ENCODE measurements at regions not wholly inside any gene's neighbourhood (a gene's known extent, or its start where the extent isn't known, plus 50 kb on each side); places are given as distances from the start of the nearest gene placed in this dataset.

GRCh38 chr2:217414429-217414828, 554.6 kb upstream of the TNP1 start:
- Histone ChIP-seq H3K9ac (ENCODE audit: control insufficient read depth, extremely low read depth, insufficient read depth, low read length) (no peak overlapping the region), H4K20me1 (ENCODE audit: control insufficient read depth, extremely low read depth, insufficient read depth, low read length) (no peaks in the 10 kb centered on the region), H3K4me2 (ENCODE audit: control insufficient read depth, extremely low read depth, insufficient read depth, low read depth, low read length) (no peak overlapping the region), H2AFZ (ENCODE audit: control insufficient read depth, low read length) (no peak overlapping the region), H3K36me3 (ENCODE audit: control insufficient read depth in 2 of 2, extremely low read depth in 1 of 2, insufficient read depth in 2 of 2, low read length in 2 of 2) (no peaks in the 10 kb centered on the region), H3K9me1 (ENCODE audit: control insufficient read depth, extremely low read depth, insufficient read depth, low read length) (no peaks in the 10 kb centered on the region), H3K27me3 (ENCODE audit: control insufficient read depth, extremely low read depth, insufficient read depth, low read length) (no peaks in the 10 kb centered on the region), H3K79me2 (ENCODE audit: control insufficient read depth, insufficient read depth, low read length) (no peaks in the 10 kb centered on the region), H3K9me3 (ENCODE audit: control insufficient read depth, low read depth, low read length) (no peaks in the 10 kb centered on the region), H3K27ac (ENCODE audit: control insufficient read depth, insufficient read depth, low read length) (no peak overlapping the region), H3K4me1 (ENCODE audit: control insufficient read depth, extremely low read depth, insufficient read depth, low read length) (no peaks in the 10 kb centered on the region), H3K4me3 (ENCODE audit: control insufficient read depth in 2 of 3, extremely low read depth in 1 of 3, insufficient read depth in 2 of 3, low read depth in 1 of 3, low read length in 3 of 3) (no peak overlapping the region)
- no peak for FAIRE-seq
- dilution Hi-C loops (cut with MboI; ENCODE audit: extremely low pct_ligation_motif_present, low sequenced_read_pairs) = no loop called here
- TF ChIP-seq EZH2 (IDR thresholded peaks at IDR 0.05; ENCODE audit: low read length) (no peak), CTCF (optimal IDR thresholded peaks at IDR 0.05 in 1 of 3, IDR thresholded peaks at IDR 0.05 in 1 of 3, conservative IDR thresholded peaks at IDR 0.05 in 1 of 3; ENCODE audit: extremely low read depth in 1 of 3, insufficient read depth in 2 of 3, low read length in 3 of 3) (no peak)
- no peak for DNase-seq (ENCODE audit: low read depth, low spot score)

- H3K27ac ChIP-seq (ENCODE audit: control insufficient read depth, insufficient read depth, low read length) = no peak overlapping the region
- H3K79me2 ChIP-seq (ENCODE audit: control insufficient read depth, insufficient read depth, low read length) = no peaks in the 10 kb centered on the region
- no peak overlapping the region for H3K4me2 ChIP-seq (ENCODE audit: control insufficient read depth, extremely low read depth, insufficient read depth, low read depth, low read length)
- no peak overlapping the region for H2AFZ ChIP-seq (ENCODE audit: control insufficient read depth, low read length)
- dilution Hi-C loops (cut with MboI; ENCODE audit: extremely low pct_ligation_motif_present, low sequenced_read_pairs) = no loop called here
- H3K9me3 ChIP-seq (ENCODE audit: control insufficient read depth, low read depth, low read length) = no peaks in the 10 kb centered on the region
- no peaks in the 10 kb centered on the region for H3K4me1 ChIP-seq (ENCODE audit: control insufficient read depth, extremely low read depth, insufficient read depth, low read length)
- H3K27me3 ChIP-seq (ENCODE audit: control insufficient read depth, extremely low read depth, insufficient read depth, low read length) = no peaks in the 10 kb centered on the region
- no peaks in the 10 kb centered on the region for H3K36me3 ChIP-seq (ENCODE audit: control insufficient read depth in 2 of 2, extremely low read depth in 1 of 2, insufficient read depth in 2 of 2, low read length in 2 of 2)
- peak; percentile 62 for FAIRE-seq
- no peaks in the 10 kb centered on the region for H3K9me1 ChIP-seq (ENCODE audit: control insufficient read depth, extremely low read depth, insufficient read depth, low read length)
- H3K4me3 ChIP-seq (ENCODE audit: control insufficient read depth in 2 of 3, extremely low read depth in 1 of 3, insufficient read depth in 2 of 3, low read depth in 1 of 3, low read length in 3 of 3) = no peak overlapping the region
- no peak overlapping the region for H3K9ac ChIP-seq (ENCODE audit: control insufficient read depth, extremely low read depth, insufficient read depth, low read length)
- no peak for DNase-seq (ENCODE audit: low read depth, low spot score)
- no peak for TF ChIP-seq CTCF (optimal IDR thresholded peaks at IDR 0.05 in 1 of 3, IDR thresholded peaks at IDR 0.05 in 1 of 3, conservative IDR thresholded peaks at IDR 0.05 in 1 of 3; ENCODE audit: extremely low read depth in 1 of 3, insufficient read depth in 2 of 3, low read length in 3 of 3)
- TF ChIP-seq EZH2 (IDR thresholded peaks at IDR 0.05; ENCODE audit: low read length) = no peak
- H4K20me1 ChIP-seq (ENCODE audit: control insufficient read depth, extremely low read depth, insufficient read depth, low read length) = no peaks in the 10 kb centered on the region
Measured at GRCh38 chr2:217413193-217413592, 553.3 kb upstream of the TNP1 start.

Measured in keratinocyte (primary cell).